ENCODE measurements at regions not wholly inside any gene's neighbourhood (a gene's known extent, or its start where the extent isn't known, plus 50 kb on each side); places are given as distances from the start of the nearest gene placed in this dataset.

DNA sequence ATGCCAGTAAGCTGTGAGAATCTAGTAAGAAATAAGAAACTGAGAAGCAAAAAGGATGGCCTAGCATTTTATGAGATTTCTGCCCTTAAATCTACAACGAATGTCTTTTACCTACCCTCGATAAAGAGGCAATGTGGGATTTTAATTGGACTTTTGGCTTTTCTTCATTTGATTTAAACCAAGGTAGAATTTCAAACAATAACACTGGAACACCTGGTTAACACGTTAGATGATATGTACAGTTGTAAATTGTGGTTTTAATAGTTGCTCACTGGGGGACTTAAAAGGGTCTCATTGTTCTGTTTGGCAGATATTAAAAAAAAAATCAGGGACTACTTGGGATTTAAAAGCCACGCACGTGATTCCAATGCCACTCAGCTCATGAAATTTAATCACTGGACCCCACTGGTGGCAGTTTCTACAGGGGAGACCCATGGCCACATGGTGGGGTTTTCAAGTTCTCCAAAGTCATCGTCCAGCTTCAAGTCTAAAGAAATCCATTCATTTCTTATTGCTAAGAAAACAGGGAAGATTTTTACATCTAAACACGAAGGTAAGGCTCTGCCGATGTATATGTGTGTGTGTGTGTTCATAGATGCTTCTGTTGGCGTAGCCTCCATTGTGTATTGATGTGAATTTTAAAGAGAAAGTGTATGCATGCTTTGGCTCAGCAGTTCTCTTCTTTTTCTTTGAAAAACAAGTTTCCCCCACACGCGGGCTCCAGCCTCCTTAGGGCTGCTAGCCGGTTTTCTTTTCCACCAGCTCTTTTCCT lies 588.6 kb upstream of the MKI67 start:
- TF ChIP-seq, protein P1, sequence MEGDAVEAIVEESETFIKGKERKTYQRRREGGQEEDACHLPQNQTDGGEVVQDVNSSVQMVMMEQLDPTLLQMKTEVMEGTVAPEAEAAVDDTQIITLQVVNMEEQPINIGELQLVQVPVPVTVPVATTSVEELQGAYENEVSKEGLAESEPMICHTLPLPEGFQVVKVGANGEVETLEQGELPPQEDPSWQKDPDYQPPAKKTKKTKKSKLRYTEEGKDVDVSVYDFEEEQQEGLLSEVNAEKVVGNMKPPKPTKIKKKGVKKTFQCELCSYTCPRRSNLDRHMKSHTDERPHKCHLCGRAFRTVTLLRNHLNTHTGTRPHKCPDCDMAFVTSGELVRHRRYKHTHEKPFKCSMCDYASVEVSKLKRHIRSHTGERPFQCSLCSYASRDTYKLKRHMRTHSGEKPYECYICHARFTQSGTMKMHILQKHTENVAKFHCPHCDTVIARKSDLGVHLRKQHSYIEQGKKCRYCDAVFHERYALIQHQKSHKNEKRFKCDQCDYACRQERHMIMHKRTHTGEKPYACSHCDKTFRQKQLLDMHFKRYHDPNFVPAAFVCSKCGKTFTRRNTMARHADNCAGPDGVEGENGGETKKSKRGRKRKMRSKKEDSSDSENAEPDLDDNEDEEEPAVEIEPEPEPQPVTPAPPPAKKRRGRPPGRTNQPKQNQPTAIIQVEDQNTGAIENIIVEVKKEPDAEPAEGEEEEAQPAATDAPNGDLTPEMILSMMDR (IDR thresholded peaks at IDR 0.05): no peak
- TF ChIP-seq POLR2A (IDR thresholded peaks at IDR 0.05): no peak
